Cerebellar cortex (tissue), 1 donor: ENCODE measurements at regions not wholly inside any gene's neighbourhood (a gene's known extent, or its start where the extent isn't known, plus 50 kb on each side); places are given as distances from the start of the nearest gene placed in this dataset.

ENCODE experiments used
- DNase-seq: peaks from one replicate; pipeline ENCODE4 v3.0.0-alpha.2; 2015; ENCODE audit warnings: low spot score

DNA sequence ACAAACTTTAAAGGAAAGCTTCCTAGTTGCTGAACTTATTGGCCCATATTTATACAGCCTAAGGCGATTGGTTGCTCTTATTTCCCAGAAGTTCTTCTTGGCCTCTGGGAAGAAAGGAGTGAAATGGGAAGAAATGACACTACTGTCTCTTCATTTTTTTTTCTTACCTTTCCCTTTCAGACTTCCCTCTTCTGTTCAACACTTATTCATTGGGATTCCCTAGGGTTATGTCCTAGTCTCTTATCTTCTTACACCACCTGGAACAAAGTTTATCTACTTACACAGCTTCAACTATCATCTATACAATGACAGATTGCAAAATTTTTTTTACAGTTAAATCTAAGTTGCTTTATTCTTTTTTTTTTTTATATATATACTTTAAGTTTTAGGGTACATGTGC, 68.0 kb downstream of the SNX12 start:
- no peak for DNase-seq

DNA sequence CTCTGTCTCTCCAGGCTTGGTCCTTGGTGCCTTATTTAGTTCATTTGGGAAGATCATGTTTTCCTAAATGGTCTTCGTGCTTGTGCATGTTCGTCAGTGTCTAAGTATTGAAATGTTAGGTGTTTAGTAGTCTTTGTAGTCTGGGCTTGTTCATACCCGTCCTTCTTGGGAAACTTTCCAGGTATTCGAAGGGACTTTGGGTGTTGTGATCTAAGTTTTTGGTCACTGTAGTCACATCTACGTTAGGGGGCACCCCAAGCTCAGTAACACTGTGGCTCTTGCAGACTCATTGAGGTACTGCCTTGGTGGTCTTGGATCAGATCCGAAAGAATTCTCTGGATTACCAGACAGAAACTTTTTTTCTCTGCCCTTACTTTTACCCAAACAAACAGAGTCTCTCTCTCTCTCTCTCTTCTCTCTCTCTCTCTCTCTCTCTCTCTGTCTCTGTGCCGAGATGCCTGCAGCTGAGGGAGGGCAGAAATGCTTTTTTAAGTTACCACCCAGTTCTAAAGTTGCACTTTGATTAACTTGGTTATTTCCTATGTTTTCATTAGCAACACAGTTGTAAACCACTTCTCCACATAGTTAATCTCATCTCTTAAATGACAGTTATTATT, 67.6 kb upstream of the SLC7A3 start:
- peak; percentile 30 for DNase-seq

- DNase-seq, result no peak
Measured at GRCh38 chrX:70995338-70995737, 64.4 kb upstream of the SLC7A3 start.

GRCh38 chrX:70988425-70988824, 57.5 kb upstream of the SLC7A3 start:
- DNase-seq, result no peak
